ENCODE measurements at regions not wholly inside any gene's neighbourhood (a gene's known extent, or its start where the extent isn't known, plus 50 kb on each side); places are given as distances from the start of the nearest gene placed in this dataset.
A peak's percentile ranks its signal among the peaks of the same experiment; 100 is the strongest.

GRCh38 chr3:46146548-46146947, 61.6 kb downstream of the CCR1 start:
- FAIRE-seq, result peak; percentile 15
- no peak for DNase-seq (ENCODE audit: extremely low spot score, insufficient read length, low read depth)

- no peak for FAIRE-seq
- no peak for DNase-seq (ENCODE audit: extremely low spot score, insufficient read length, low read depth)
These were observed 62.1 kb downstream of the CCR1 start for GRCh38 chr3:46146021-46146420.

GRCh38 chr3:46145147-46145546, 63.0 kb downstream of the CCR1 start:
- FAIRE-seq, result peak; percentile 38
- no peak for DNase-seq (ENCODE audit: extremely low spot score, insufficient read length, low read depth)

- FAIRE-seq (no peak), DNase-seq (ENCODE audit: extremely low spot score, insufficient read length, low read depth) (no peak)
These were observed 64.1 kb downstream of the CCR1 start for GRCh38 chr3:46143951-46144473.

GRCh38 chr3:46141813-46142212, 66.3 kb downstream of the CCR1 start:
- DNase-seq (ENCODE audit: extremely low spot score, insufficient read length, low read depth) (no peak), FAIRE-seq (no peak)

GRCh38 chr3:46138581-46138980, 69.5 kb downstream of the CCR1 start:
- no peak for DNase-seq (ENCODE audit: extremely low spot score, insufficient read length, low read depth)

DNA sequence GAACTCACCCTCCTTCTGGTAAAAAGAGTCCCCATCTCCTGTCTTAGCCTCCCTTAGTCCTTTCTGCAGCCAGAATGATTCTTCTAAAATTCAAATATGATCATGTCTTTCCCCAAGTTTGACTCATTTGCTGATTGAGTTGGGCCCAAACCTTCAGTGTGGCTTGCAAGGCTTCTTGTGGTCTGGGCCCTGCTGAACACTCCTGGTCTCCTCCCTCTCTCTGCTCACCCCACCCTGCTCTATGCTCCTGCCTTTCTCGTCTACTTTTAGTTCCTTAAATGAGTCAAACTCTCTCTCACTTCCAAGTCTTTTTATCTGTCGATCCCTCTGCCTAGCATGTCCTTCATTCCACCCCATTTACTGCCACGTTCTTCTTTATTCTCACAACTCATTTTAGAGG, 72.6 kb downstream of the CCR1 start:
- DNase-seq (ENCODE audit: extremely low spot score, insufficient read length, low read depth), result no peak
- FAIRE-seq, result no peak

More at GRCh38 chr3:46138581-46138980, 69.5 kb downstream of the CCR1 start:
- no peak for FAIRE-seq

GRCh38 chr3:46133285-46133684, 74.8 kb downstream of the CCR1 start:
- FAIRE-seq (no peak), DNase-seq (ENCODE audit: extremely low spot score, insufficient read length, low read depth) (no peak)

DNA sequence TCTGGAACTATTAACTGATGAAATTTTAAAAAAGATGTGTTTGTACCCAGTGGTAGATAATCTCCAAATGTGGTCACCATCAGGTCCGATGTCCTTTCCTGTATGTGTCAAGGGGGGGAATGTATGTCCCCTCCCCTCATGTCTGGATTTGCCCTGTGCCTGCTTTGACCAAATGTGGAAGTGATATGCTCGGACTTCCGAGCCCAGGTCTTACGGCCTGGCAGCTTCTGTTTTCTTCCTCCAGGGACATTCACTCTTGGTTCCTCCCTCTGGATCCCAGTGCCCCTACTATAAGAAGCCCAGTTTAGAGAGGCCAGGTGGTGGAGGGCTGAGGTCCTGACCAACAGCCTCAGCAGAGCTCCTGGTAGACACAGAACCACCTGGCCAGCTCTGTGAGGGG, 75.5 kb downstream of the CCR1 start:
- FAIRE-seq (no peak), DNase-seq (ENCODE audit: extremely low spot score, insufficient read length, low read depth) (no peak)

DNA sequence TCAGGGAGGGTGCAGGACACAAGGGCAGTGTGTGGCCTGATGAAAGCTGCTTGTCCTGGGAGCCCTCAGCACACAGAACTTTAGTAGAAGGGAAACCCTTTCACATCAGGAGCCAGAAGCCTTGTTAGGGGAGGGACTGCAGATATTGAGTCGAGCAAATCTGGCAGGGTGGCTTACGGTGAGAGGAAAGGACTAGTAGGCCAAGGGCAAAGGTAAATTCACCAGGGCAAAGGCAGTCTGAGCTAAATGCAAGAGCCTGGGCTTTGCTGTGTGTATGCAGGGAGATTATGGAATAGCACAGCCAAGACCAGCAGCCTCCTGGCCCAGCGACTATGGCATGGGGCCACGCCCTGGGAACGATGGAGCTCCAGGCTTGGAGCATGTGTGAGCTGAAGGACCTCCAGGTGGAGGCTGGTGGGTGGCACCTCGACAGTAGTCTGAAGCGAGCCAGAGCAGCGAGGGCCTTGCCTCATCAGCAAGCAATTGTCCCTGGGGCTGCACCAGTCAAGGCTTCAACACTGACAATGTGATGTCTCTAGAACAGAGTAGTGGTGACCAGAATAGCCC, 76.1 kb downstream of the CCR1 start:
- DNase-seq (ENCODE audit: extremely low spot score, insufficient read length, low read depth), result no peak
- FAIRE-seq, result no peak

DNA sequence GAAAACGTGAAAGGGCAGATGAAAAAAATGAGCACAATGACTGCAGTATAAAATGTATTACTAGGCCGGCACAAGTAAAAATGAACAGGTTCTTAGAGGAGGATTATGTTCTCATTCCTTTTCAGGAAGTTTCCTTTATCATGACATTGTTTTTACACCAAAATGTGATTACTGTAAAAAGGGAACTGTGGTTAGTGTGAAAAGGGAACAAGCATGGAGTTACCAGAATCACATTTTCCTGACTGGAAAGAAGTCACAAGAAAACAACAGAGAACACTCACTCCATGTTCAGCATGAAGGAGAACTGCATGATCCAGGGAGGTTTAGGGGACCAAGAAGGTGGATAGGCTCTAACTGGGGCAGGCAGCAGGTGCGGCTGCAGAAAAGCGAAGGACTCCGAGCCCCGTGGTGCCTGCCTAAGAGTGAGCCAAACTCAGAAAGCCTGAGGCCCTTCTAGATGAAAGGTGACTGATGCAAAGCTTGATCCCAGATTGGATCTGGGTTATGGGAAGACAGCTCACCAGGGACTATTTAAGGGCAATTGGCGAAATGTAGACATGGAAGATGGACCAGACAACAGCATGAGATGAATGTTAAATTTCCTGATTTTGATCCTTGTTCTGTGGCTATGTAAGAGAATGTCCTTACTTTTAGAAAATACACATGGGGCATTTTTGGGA, 77.3 kb downstream of the CCR1 start:
- DNase-seq (ENCODE audit: extremely low spot score, insufficient read length, low read depth) (no peak), FAIRE-seq (no peak)

DNA sequence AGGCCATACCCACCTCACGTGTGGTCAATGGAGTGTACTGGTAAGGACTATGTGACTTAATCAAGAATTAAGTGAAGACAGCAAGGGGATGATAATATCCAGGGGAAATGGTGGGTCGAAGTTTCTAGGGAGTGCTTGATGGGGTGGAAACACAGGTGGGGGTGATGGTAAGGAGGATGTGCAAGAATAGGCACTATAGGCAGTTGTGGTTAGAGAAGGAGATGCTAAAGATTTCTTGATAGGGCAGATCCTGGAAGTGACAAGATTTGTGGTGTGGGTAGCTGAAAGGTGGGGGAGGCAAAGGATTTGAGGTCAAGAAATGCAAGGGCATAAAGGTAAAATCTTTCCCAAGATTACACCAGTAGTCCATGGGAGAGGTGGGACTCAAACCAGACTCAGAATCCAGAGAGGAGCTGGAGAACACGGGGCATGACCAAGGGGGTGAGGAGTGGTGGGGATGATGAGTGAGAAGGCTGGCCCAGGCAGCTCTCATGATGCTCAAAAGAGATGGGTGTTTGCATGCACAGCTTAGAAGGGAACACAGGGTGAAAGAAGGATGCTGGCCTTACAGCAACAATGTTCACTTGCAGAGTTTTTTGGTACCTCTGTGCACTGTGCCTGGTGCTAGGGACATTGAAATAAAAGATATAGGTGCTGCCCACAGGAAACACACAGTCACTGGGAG, 78.4 kb downstream of the CCR1 start:
- DNase-seq (ENCODE audit: extremely low spot score, insufficient read length, low read depth) (no peak), FAIRE-seq (no peak)

GRCh38 chr3:46127503-46127902, 80.6 kb downstream of the CCR1 start:
- DNase-seq (ENCODE audit: extremely low spot score, insufficient read length, low read depth) (no peak), FAIRE-seq (no peak)

DNA sequence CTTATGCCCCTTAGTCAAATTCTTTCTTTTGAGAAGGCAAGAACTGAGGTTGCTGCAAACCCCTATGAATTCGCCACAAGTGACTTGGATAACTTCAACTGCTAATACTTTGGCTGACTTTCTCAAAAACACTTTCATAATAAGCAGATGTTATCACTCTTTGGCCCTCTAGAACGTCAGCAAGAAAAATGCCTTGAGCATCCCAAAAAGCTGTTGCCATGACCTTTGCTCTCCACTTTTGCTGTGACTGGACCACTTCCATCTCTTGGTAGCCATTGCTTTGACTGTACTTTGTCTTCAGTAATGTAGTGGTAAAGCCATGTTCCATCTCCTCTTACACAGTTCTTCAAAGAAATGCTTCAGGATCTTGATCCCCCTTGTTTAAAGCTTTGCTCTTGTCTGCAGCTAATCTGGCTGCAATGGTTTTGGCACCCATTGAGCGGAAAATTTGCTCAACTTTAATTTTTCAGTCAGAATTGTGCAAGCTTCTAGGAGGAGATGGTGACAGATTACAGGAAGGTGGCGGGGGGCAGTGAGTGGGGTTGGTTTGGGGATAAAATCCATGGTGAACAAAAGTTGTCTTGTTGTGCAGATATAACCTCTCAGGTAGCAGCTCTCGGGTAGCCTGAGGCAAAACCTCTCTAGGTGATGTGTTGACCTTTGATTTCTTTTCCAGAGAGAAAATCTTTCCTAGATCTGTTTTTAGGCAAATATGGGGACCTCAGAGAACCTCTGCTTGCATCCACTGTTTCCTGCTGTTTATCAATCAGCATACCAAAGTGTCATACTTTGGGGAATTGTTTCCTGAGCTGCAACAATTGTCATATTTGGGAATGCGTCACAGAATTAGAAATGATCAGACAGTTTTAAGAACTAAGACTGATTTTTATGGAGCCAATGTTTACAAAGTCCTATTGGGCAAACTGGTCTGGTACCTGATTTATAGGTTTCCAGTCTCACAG, 83.6 kb downstream of the CCR1 start:
- FAIRE-seq (no peak), DNase-seq (ENCODE audit: extremely low spot score, insufficient read length, low read depth) (no peak)

DNA sequence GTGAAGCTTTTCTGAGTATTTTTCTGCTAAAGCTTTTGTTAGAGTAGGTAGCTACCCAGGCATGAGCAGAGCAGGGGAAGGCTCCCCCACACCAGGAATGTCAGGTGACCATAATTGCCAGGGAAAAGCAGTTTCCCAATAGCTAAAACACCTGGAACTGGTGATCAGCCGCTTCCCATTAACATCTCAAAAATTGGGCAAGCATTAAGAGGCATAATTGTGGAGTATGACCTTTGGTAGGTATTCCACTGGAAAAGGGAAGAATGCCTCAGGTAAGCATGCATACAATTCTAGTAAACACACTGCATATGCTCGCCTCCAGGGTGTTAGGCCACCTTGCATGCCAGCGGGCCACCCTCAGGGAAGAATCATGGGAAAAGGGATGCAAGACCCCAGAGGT, 84.5 kb downstream of the CCR1 start:
- DNase-seq (ENCODE audit: extremely low spot score, insufficient read length, low read depth), result no peak
- no peak for FAIRE-seq

DNA sequence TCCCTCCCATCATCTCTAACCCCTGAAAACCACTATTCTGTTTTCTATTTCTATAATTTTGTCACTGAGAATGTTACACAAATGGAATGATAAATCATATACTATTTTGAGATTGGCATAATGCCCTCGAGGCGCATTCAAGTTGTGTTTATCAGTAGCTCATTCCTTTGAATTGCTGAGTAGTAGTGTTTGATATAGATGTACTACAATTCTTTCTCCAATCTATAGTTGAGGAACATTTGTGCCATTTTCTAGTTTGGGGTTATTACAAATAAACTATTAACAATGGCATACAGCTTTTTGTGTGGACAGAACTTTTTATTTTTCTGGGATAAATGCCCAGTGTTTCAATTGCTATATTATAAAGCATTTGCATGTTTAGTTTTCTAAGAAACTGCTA, 86.0 kb downstream of the CCR1 start:
- no peak for FAIRE-seq
- no peak for DNase-seq (ENCODE audit: extremely low spot score, insufficient read length, low read depth)

- FAIRE-seq, result no peak
- DNase-seq (ENCODE audit: extremely low spot score, insufficient read length, low read depth), result no peak
These were observed 87.1 kb downstream of the CCR1 start for GRCh38 chr3:46120983-46121382.

DNA sequence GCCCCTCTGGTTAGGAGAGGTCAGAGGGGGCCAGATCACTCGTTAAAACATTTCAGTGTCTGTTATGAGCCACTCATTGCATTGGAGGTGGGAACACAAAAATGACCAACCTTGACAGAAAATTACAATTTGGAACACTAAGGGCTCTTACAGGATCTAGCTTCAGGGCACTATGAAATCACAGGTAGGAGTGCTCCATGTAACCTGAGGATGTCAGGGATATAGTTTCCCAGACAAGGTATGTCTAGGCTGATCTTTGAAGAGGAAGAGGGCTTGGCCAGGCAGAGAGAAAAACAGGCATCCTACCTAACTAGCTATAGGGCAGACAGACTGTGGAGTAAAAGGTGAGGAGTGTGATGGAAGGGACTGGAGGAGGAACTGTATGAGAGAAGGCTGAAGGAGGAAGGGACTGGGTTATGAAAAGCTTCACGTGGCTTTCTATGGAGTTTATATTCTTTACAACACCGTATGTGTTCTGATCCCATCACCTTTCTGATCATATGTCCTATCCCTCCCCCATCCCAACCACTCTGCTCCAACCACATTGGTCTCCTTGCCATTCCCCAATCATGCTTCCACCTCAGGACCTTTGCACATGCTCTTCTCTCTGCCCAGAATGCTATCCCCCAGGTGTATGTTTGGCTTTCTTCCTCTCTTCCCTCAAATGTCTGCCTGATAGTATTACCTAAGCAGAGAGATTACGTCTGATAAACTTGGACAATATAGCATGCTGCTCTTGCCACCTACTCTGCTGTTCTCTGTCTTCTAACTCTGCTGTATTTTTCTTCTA, 88.2 kb downstream of the CCR1 start:
- DNase-seq (ENCODE audit: extremely low spot score, insufficient read length, low read depth) (no peak), FAIRE-seq (no peak)

DNA sequence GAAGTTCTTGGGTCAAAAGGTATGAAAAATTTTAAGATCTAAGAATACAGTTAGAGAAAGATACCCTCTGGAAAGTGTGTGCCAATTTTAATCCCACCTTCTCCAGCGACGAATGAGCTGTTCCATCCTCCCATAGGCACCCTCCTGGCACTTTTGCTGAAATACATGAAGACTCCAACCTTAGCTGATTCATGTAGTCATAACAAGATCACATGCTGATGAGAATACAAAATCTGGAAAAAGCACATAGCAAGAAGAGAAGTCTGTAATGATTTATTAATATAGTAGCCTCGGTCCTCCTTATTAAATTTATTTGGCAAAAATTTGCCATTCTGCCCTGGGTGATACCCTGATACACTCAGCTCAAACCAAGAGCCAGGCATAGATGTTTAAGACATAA, 88.9 kb downstream of the CCR1 start:
- no peak for FAIRE-seq
- no peak for DNase-seq (ENCODE audit: extremely low spot score, insufficient read length, low read depth)

- no peak for DNase-seq (ENCODE audit: extremely low spot score, insufficient read length, low read depth)
- FAIRE-seq, result no peak
These were observed 89.7 kb upstream of the XCR1 start for GRCh38 chr3:46116996-46117395.

Measured in GM18507 (cell line).